OCI-LY1 (cell line): ENCODE measurements at regions not wholly inside any gene's neighbourhood (a gene's known extent, or its start where the extent isn't known, plus 50 kb on each side); places are given as distances from the start of the nearest gene placed in this dataset.

Source experiments
- H2AFZ ChIP-seq: fragments of 200-600 bp; sonication (generic), shearing (Covaris generic); 2 replicates; pipeline ENCODE4 v1.6.0; 2014; ENCODE audit warnings: antibody characterized with exemption, mild to moderate bottlenecking, low read length
- H3F3A ChIP-seq: fragments of 200-600 bp; sonication (generic), shearing (Covaris generic); 2 replicates; pipeline ENCODE4 v1.6.0; 2014; ENCODE audit warnings: mild to moderate bottlenecking, antibody characterized with exemption, low read length, moderate library complexity; ENCODE audit not compliant: insufficient read depth
- H3K27ac ChIP-seq: fragments of 200-600 bp; sonication (generic); 2 replicates; pipeline ENCODE4 v1.5.1; 2014; ENCODE audit warnings: low read length, mixed run types, mild to moderate bottlenecking, low read depth; ENCODE audit not compliant: poor library complexity, severe bottlenecking
- H3K27me3 ChIP-seq: fragments of 200-600 bp; sonication (generic); 2 replicates; pipeline ENCODE4 v1.6.0; 2014; ENCODE audit warnings: antibody characterized with exemption, mild to moderate bottlenecking, low read length, moderate library complexity; ENCODE audit not compliant: insufficient read depth
- H3K36me3 ChIP-seq: fragments of 200-600 bp; sonication (generic); 2 replicates; pipeline ENCODE4 v1.6.1; 2014; ENCODE audit warnings: mild to moderate bottlenecking, antibody characterized with exemption, low read length, moderate library complexity, mixed read lengths; ENCODE audit not compliant: insufficient read depth
- H3K4me1 ChIP-seq: fragments of 200-600 bp; sonication (generic); 2 replicates; pipeline ENCODE4 v1.5.1; 2014; ENCODE audit warnings: mild to moderate bottlenecking, low read length, moderate library complexity; ENCODE audit not compliant: insufficient read depth, severe bottlenecking
- H3K4me2 ChIP-seq: fragments of 200-600 bp; sonication (generic), shearing (Covaris generic); 2 replicates; pipeline ENCODE4 v1.6.1; 2014; ENCODE audit warnings: low read length
- H3K4me3 ChIP-seq: fragments of 200-600 bp; sonication (generic); 2 replicates; pipeline ENCODE4 v1.5.1; 2014; ENCODE audit warnings: low read length, low read depth, mild to moderate bottlenecking, mixed read lengths; ENCODE audit not compliant: poor library complexity, severe bottlenecking
- H3K79me2 ChIP-seq: fragments of 200-600 bp; shearing (Covaris generic); 2 replicates; pipeline ENCODE4 v1.6.1; 2016; ENCODE audit warnings: mixed run types, low read length, mixed read lengths; ENCODE audit not compliant: insufficient read depth
- H3K9ac ChIP-seq: fragments of 200-600 bp; sonication (generic), shearing (Covaris generic); 2 replicates; pipeline ENCODE4 v1.6.1; 2014; ENCODE audit warnings: mild to moderate bottlenecking, low read length, mixed read lengths
- H3K9me2 ChIP-seq: fragments of 200-600 bp; sonication (generic), shearing (Covaris generic); 2 replicates; pipeline ENCODE4 v1.6.1; 2014; ENCODE audit warnings: low read depth, mild to moderate bottlenecking, low read length, mixed read lengths
- H3K9me3 ChIP-seq: fragments of 200-600 bp; shearing (Covaris generic); 2 replicates; pipeline ENCODE4 v1.6.1; 2014; ENCODE audit warnings: low read length, mixed read lengths
- H4K20me1 ChIP-seq: fragments of 200-600 bp; sonication (generic), shearing (Covaris generic); 2 replicates; pipeline ENCODE4 v1.6.0; 2016; ENCODE audit warnings: mild to moderate bottlenecking, low read length; ENCODE audit not compliant: insufficient read depth
- EZH2 ChIP-seq: fragments of 200-600 bp; sonication (generic), shearing (Covaris generic); IDR thresholded peaks from 2 replicates; pipeline ENCODE4 v1.8.0; 2017; ENCODE audit warnings: borderline replicate concordance, mixed run types, mild to moderate bottlenecking, antibody characterized with exemption, low read length, moderate library complexity, mixed read lengths
- TF ChIP-seq, protein P1 (sequence below): fragments of 200-600 bp; sonication (generic), shearing (Covaris generic); IDR thresholded peaks from 2 replicates; pipeline ENCODE4 v1.5.1; 2017; ENCODE audit warnings: mild to moderate bottlenecking, antibody characterized with exemption, low read length, moderate library complexity, mixed read lengths

DNA sequence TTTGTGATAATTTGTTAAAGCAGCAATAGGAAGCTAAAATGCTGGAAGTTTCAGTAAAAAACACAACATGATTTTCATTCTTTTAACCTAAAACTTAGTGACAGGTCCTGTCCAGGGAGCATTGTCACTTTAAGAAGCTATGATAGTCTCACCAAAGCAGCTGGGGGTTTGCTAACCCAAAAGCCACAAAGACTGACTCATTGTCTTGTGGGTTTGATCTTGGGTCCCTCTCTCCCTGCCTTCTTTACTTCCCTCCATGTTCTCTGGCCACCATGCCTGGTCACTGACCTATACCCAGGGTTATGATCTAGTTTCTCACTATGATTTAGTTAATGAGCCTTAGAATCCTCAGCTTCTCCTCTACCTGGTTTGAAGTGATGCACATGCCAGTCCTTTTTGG lies 213.5 kb upstream of the PTGFR start:
- H2AFZ ChIP-seq, result no peak overlapping the region

DNA sequence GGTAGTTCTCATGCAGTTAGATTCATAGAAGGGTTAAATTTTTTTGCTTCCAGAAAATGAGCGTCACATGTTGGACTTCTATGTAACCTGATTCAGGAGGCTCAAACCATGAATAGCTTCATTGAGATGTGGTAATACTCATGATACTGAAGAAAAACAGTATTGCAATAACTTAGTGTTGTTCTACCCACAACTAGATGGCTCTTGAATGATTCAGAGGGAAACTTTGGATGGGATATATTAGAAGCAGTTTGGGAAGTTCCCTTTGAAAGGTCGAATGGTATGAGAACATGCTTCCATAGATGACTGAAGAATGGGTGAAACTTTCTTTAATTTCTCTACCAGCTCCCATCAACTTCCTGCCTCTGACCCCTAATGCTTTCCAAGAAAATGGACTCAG lies 211.7 kb upstream of the PTGFR start:
- Histone ChIP-seq H3K27ac (no peak overlapping the region), H3K79me2 (no peaks in the 10 kb centered on the region), H3K4me2 (no peak overlapping the region), H3K4me3 (no peak overlapping the region), H3K9ac (no peak overlapping the region), H3F3A (no peaks in the 10 kb centered on the region), H4K20me1 (no peaks in the 10 kb centered on the region), H2AFZ (no peak overlapping the region), H3K27me3 (no peaks in the 10 kb centered on the region), H3K9me2 (no peaks in the 10 kb centered on the region), H3K4me1 (no peaks in the 10 kb centered on the region), H3K9me3 (no peaks in the 10 kb centered on the region), H3K36me3 (no peaks in the 10 kb centered on the region)
- TF ChIP-seq EZH2, result no peak
- TF ChIP-seq, protein P1, sequence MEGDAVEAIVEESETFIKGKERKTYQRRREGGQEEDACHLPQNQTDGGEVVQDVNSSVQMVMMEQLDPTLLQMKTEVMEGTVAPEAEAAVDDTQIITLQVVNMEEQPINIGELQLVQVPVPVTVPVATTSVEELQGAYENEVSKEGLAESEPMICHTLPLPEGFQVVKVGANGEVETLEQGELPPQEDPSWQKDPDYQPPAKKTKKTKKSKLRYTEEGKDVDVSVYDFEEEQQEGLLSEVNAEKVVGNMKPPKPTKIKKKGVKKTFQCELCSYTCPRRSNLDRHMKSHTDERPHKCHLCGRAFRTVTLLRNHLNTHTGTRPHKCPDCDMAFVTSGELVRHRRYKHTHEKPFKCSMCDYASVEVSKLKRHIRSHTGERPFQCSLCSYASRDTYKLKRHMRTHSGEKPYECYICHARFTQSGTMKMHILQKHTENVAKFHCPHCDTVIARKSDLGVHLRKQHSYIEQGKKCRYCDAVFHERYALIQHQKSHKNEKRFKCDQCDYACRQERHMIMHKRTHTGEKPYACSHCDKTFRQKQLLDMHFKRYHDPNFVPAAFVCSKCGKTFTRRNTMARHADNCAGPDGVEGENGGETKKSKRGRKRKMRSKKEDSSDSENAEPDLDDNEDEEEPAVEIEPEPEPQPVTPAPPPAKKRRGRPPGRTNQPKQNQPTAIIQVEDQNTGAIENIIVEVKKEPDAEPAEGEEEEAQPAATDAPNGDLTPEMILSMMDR, result no peak

More for the DNA sequence above, 213.5 kb upstream of the PTGFR start:
- H3K9me3 ChIP-seq, result no peaks in the 10 kb centered on the region
- no peaks in the 10 kb centered on the region for H3K9me2 ChIP-seq
- no peak for TF ChIP-seq EZH2
- TF ChIP-seq, protein P1, result no peak
- H4K20me1 ChIP-seq, result no peaks in the 10 kb centered on the region
- no peak overlapping the region for H3K27ac ChIP-seq
- H3K4me1 ChIP-seq, result no peaks in the 10 kb centered on the region
- H3K27me3 ChIP-seq, result no peaks in the 10 kb centered on the region
- no peaks in the 10 kb centered on the region for H3F3A ChIP-seq
- no peak overlapping the region for H3K4me3 ChIP-seq
- no peak overlapping the region for H3K4me2 ChIP-seq
- no peak overlapping the region for H3K9ac ChIP-seq
- no peaks in the 10 kb centered on the region for H3K36me3 ChIP-seq
- no peaks in the 10 kb centered on the region for H3K79me2 ChIP-seq

DNA sequence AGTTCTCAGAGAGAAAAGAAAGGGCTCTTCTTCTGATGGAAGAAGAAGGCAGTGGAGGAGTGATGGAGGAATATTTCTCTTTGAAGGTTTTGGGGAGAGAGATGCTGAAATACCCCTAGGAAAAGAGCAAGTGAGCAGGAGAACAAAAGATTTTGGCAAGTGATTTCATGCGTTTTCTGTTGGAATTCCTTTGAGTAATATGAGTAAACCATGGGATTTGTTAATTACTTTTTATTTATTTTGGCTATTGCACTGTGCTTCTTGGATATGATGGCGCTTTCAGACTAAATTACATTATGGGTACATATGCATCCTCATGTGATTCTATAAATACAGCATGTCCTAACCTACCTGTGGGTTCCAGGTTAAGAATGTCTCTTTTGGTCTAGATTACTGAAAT lies 210.1 kb upstream of the PTGFR start:
- Histone ChIP-seq H3K4me3 (no peak overlapping the region), H3K4me2 (no peak overlapping the region), H3K4me1 (no peaks in the 10 kb centered on the region), H3F3A (no peaks in the 10 kb centered on the region), H4K20me1 (no peaks in the 10 kb centered on the region), H3K27ac (no peak overlapping the region), H3K36me3 (no peaks in the 10 kb centered on the region), H3K9me3 (no peaks in the 10 kb centered on the region), H3K9ac (no peak overlapping the region), H3K9me2 (no peaks in the 10 kb centered on the region), H2AFZ (no peak overlapping the region), H3K27me3 (no peaks in the 10 kb centered on the region), H3K79me2 (no peaks in the 10 kb centered on the region)
- TF ChIP-seq, protein P1, result no peak
- no peak for TF ChIP-seq EZH2
